T-cell (primary cell): ENCODE measurements at regions not wholly inside any gene's neighbourhood (a gene's known extent, or its start where the extent isn't known, plus 50 kb on each side); places are given as distances from the start of the nearest gene placed in this dataset.
A peak's percentile ranks its signal among the peaks of the same experiment; 100 is the strongest.

Experiments used
- ATAC-seq, 4 experiments: fragments of 200-7000 bp in 3 of 4; fragments of 150-1000 bp in 1 of 4; cut with Tn5 transposase; replicated peaks in 1 of 4; 1 replicate in 3 of 4; 2 replicates in 1 of 4; pipeline ENCODE4 v1.10.0; 2021; ENCODE audit warnings: moderate library complexity in 3 of 4, mild to moderate bottlenecking in 2 of 4, moderate number of reproducible peaks in 1 of 4
- CTCF ChIA-PET, 2 donors: fragments of 300-600 bp; sonication (Branson Sonifier 250); formaldehyde crosslinking; loops; one replicate each; lab custom pipeline; 2022; ENCODE audit warnings: antibody characterized with exemption in 2 of 2; lab: Charles Lee
- POLR2A ChIA-PET, 2 donors: fragments of 300-600 bp; sonication (Branson Sonifier 250); formaldehyde crosslinking; loops; one replicate each; lab custom pipeline; 2022; ENCODE audit warnings: antibody characterized with exemption in 2 of 2; lab: Charles Lee
- DNase-seq, 35 experiments: peaks; one replicate each; pipeline versions ENCODE4 v3.0.0 to v3.0.0-alpha.2; 2013 to 2023
- H3K27ac ChIP-seq: one replicate; pipeline ENCODE4 v1.5.1; 2013; ENCODE audit warnings: low read length
- H3K27me3 ChIP-seq, 2 experiments: replicated peaks in 1 of 2; 1 replicate in 1 of 2; 2 replicates in 1 of 2; pipeline versions ENCODE4 v1.6.1 to v1.7.0; 2013; ENCODE audit warnings: low read length in 1 of 2, mixed read lengths in 1 of 2; ENCODE audit not compliant: control insufficient read depth in 2 of 2, insufficient read depth in 2 of 2; ENCODE audit errors: extremely low read depth in 1 of 2
- H3K36me3 ChIP-seq, 2 donors: 1 replicate in 1 of 2; 2 replicates in 1 of 2; pipeline versions ENCODE4 v1.6.1 to v1.7.0; 2013; ENCODE audit warnings: low read length in 1 of 2; ENCODE audit not compliant: control insufficient read depth in 2 of 2, insufficient read depth in 1 of 2; ENCODE audit errors: extremely low read depth in 1 of 2
- H3K4me1 ChIP-seq, 2 experiments: 1 replicate in 1 of 2; 2 replicates in 1 of 2; pipeline versions ENCODE4 v1.6.1 to v1.7.0; 2013; ENCODE audit warnings: low read length in 2 of 2, mixed read lengths in 1 of 2; ENCODE audit not compliant: insufficient read depth in 2 of 2, control insufficient read depth in 1 of 2; ENCODE audit errors: extremely low read depth in 1 of 2
- H3K4me3 ChIP-seq, 2 donors: 1 replicate in 1 of 2; 2 replicates in 1 of 2; pipeline versions ENCODE4 v1.5.1 to v1.7.0; 2013; ENCODE audit warnings: mild to moderate bottlenecking in 2 of 2, low read length in 1 of 2, moderate library complexity in 1 of 2; ENCODE audit not compliant: control insufficient read depth in 1 of 2; ENCODE audit errors: extremely low read depth in 1 of 2
- H3K9me3 ChIP-seq: 2 replicates; pipeline ENCODE4 v1.7.0; 2013
- H3K27ac Mint-ChIP-seq, 2 donors: one replicate each; pipeline ENCODE4 v1.8.0; 2020 to 2021; ENCODE audit warnings: mild to moderate bottlenecking in 2 of 2, mixed read lengths in 2 of 2
- H3K27me3 Mint-ChIP-seq, 2 donors: one replicate each; pipeline ENCODE4 v1.8.0; 2021 to 2022; ENCODE audit warnings: mixed read lengths in 2 of 2
- H3K36me3 Mint-ChIP-seq: one replicate; pipeline ENCODE4 v1.8.0; 2021; ENCODE audit warnings: mixed read lengths
- H3K4me1 Mint-ChIP-seq, 3 donors: one replicate each; pipeline ENCODE4 v1.8.0; 2020 to 2022; ENCODE audit warnings: mixed read lengths in 3 of 3, mild to moderate bottlenecking in 1 of 3
- H3K4me3 Mint-ChIP-seq, 3 donors: one replicate each; pipeline ENCODE4 v1.8.0; 2020 to 2022; ENCODE audit warnings: mild to moderate bottlenecking in 3 of 3, mixed read lengths in 3 of 3, moderate library complexity in 3 of 3
- H3K9me3 Mint-ChIP-seq, 3 donors: one replicate each; pipeline ENCODE4 v1.8.0; 2020 to 2022; ENCODE audit warnings: mixed read lengths in 3 of 3
- WGBS: methylation state at CpG from one replicate; pipeline ENCODE4 v1.1.5; 2013; ENCODE audit warnings: missing lambda C conversion rate; ENCODE audit not compliant: insufficient coverage; 5-methylcytosine and 5-hydroxymethylcytosine counted together

DNA sequence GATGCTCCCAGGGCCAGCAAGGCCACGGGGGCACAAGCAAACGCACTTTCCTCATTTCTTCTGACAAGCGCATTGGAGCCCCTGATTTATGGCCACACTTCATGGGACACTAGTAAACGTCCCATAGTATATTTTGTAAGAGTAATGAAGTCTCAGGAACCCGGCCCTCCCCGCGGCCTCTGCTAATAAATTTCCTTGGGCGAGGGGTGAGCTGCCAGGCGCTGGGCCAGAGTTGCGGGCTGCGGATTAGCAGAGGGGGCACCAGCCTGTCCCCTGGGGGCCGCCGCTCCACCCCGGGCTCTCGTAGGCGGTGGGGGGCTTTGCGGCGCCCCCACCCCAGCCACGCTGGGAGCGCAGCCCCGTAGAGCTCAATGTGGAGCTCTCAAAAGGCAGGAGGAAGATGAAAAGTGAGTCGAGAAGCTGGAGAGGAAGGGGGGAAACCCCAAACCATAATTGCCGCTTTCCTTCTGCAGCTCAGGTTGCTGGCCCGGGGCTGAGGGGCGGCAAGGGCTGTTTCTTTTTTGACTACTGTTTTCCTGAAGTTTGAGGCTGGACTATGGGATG is 173.6 kb downstream of the CDC5L start:
- peaks cover 0 to 9% of the 10 kb centered on the region in 2 experiments for H3K4me1 ChIP-seq
- no peak overlapping the region for H3K27ac Mint-ChIP-seq
- WGBS: 16% methylated on average over 18 of the region's 25 CpGs
- ChIA-PET CTCF (no interaction called here), POLR2A (no interaction called here)
- no peaks in the 10 kb centered on the region for H3K36me3 Mint-ChIP-seq
- peaks cover 28 to 41% of the 10 kb centered on the region in 2 donors for H3K27me3 Mint-ChIP-seq
- DNase-seq: peak in 1 of 35 experiments; percentile 16
- no peaks in the 10 kb centered on the region for H3K9me3 ChIP-seq
- H3K27ac ChIP-seq: no peak overlapping the region
- peaks cover 6 to 16% (median 6%) of the 10 kb centered on the region in 3 donors for H3K4me1 Mint-ChIP-seq
- peaks cover 0 to 47% of the 10 kb centered on the region in 2 experiments for H3K27me3 ChIP-seq
- ATAC-seq: no peak
- H3K9me3 Mint-ChIP-seq: no peaks in the 10 kb centered on the region
- peak overlapping the region in 1 of 3 donors; percentile 65 for H3K4me3 Mint-ChIP-seq
- peak overlapping the region in 1 of 2 donors; percentile 41 for H3K4me3 ChIP-seq
- no peaks in the 10 kb centered on the region for H3K36me3 ChIP-seq

DNA sequence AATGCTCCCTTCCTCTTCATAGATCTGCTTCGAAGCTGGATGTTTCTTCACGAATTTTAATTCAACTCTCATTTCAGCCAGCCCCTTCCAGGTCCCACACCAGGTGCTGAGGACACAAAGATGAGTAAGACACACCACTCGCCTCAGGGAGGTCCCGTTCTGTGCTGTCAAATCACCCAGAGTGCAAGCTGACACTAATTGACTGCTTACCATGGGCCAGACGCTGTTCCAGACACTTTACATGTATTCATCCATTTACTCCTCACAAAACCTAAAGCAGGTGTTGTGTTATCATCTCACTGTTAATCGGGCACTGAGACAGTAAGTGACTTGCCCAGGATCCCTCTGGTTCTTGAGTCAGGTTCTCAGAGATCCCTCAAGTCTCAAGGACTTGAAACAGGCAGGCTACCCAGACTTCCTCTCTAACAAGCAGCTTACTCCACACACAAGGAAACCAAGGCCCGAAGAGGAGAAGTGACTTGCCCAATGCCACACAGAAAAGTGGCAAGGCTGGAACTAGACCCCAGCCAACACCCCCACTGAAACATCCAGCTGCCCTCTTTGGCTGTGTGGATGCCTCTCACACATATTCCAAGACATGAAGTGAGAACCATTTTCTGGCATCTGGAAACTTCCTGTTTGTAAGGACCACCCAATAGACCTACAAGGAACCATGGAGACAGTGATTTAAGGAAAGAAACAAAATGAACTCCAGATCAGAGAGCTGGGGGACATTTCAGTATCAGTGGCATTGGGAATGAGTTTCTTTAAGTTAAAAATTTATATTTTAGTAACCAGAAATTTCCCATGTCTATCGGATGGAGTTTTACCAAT is 174.5 kb downstream of the CDC5L start:
- ChIA-PET POLR2A (no interaction called here), CTCF (no interaction called here)
- H3K27me3 ChIP-seq: peaks cover 0 to 46% of the 10 kb centered on the region in 2 experiments
- no peak overlapping the region for H3K4me3 ChIP-seq
- Mint-ChIP-seq H3K4me1 (peaks cover 6 to 16% (median 6%) of the 10 kb centered on the region in 3 donors), H3K27me3 (peaks cover 33 to 41% of the 10 kb centered on the region in 2 donors), H3K36me3 (no peaks in the 10 kb centered on the region), H3K9me3 (no peaks in the 10 kb centered on the region), H3K4me3 (peak overlapping the region in 1 of 3 donors; percentile 65), H3K27ac (no peak overlapping the region)
- WGBS: 51% methylated on average over 6 of the region's 8 CpGs
- ATAC-seq (no peak), DNase-seq (no peak)
- H3K36me3 ChIP-seq: no peaks in the 10 kb centered on the region
- H3K4me1 ChIP-seq: peaks cover 0 to 9% of the 10 kb centered on the region in 2 experiments
- H3K9me3 ChIP-seq: no peaks in the 10 kb centered on the region
- H3K27ac ChIP-seq: no peak overlapping the region

DNA sequence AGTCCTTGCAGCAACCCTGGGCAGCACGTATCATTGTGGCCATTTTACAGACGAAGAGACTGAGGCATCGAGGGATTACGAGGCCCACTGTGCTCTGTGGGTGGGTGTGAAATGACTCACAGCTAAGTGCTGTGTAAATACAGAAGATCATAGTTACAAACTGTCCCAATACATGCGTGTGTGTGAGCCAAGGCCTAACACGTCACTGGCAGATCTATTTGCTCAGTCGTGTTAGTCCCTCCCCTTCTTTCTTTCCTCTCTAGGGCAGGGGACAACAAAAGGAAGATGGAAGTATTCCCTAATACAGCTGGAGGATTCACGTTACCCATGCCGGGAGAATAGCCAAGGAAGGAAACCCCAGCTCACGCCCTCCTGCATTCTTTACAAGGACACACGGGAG is 175.9 kb downstream of the CDC5L start:
- no peaks in the 10 kb centered on the region for H3K9me3 Mint-ChIP-seq
- no peaks in the 10 kb centered on the region for H3K36me3 Mint-ChIP-seq
- DNase-seq: no peak
- ATAC-seq: no peak
- ChIA-PET CTCF (no interaction called here), POLR2A (no interaction called here)
- Histone ChIP-seq H3K4me3 (no peak overlapping the region), H3K9me3 (no peaks in the 10 kb centered on the region), H3K27me3 (peaks cover 0 to 38% of the 10 kb centered on the region in 2 experiments), H3K4me1 (peaks cover 0 to 9% of the 10 kb centered on the region in 2 experiments), H3K27ac (no peak overlapping the region), H3K36me3 (no peaks in the 10 kb centered on the region)
- WGBS: 75% methylated on average over 5 of the region's 11 CpGs
- no peak overlapping the region for H3K4me3 Mint-ChIP-seq
- H3K27ac Mint-ChIP-seq: no peak overlapping the region
- peaks cover 30 to 38% of the 10 kb centered on the region in 2 donors for H3K27me3 Mint-ChIP-seq
- H3K4me1 Mint-ChIP-seq: peaks cover 6 to 16% (median 6%) of the 10 kb centered on the region in 3 donors

DNA sequence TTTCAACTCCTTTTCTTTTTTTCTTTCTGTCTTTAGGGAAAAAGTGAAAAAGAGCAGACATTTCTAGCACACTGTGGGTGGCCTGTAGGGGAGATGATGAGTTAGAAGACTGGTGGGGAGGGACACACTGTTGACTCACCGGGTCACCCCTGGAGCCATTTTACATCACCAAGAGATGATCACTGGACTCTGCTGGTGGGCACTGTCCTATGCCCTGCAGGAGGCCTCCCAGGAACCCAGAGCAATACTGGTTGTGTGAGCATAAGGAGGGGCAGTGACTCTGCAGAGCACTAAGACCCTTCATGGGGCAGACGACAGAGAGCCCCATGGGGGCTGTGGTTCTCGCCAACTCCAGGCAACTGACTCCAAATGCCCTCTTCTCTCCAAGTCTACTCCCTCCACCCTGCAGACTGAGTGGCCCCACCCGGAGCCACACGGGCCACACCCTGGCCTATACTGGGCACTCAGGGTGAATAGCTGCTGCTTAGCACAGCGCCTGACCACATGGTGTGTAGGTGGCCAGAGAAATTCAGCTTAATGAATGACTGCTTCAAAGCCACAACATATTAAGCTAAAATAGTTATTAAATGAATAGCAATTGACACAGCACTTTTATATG is 177.5 kb downstream of the CDC5L start:
- H3K9me3 Mint-ChIP-seq: no peaks in the 10 kb centered on the region
- peaks cover 0 to 29% of the 10 kb centered on the region in 2 experiments for H3K27me3 ChIP-seq
- DNase-seq (no peak), ATAC-seq (no peak)
- no peak overlapping the region for H3K4me3 ChIP-seq
- no peaks in the 10 kb centered on the region for H3K36me3 ChIP-seq
- no peaks in the 10 kb centered on the region for H3K36me3 Mint-ChIP-seq
- H3K27ac ChIP-seq: no peak overlapping the region
- CTCF ChIA-PET: interaction anchor here in 1 of 2 donors (0.6 kb wide), 1 partner anchor 1473 kb away, joined by 3 read pairs; no protein-coding TSS in a partner anchor
- peaks cover 6 to 16% (median 6%) of the 10 kb centered on the region in 3 donors for H3K4me1 Mint-ChIP-seq
- no peak overlapping the region for H3K27ac Mint-ChIP-seq
- POLR2A ChIA-PET: no interaction called here
- H3K4me1 ChIP-seq: peaks cover 0 to 9% of the 10 kb centered on the region in 2 experiments
- H3K9me3 ChIP-seq: no peaks in the 10 kb centered on the region
- H3K4me3 Mint-ChIP-seq: no peak overlapping the region
- 100% methylated on average over 3 of the region's 6 CpGs for WGBS
- peaks cover 19 to 24% of the 10 kb centered on the region in 2 donors for H3K27me3 Mint-ChIP-seq

DNA sequence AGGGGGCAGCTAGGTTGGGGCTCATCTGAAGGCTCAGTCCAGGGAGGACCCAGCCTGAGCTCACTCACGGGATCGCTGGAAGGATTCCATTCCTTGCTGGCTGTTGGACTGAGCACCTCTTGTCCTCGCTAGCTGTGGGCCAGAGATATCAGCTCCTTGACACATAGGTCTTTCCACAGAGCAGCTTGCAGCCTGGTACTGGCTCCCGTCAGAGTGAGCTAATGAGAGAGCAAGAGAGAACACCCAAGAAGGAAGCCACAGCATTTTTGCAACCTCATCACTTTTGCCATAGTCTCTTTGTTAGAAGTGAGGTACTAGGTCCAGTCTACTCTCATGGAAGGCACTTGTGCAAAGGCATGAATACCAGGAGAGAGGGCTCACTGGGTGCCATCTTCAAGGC is 179.9 kb downstream of the CDC5L start:
- H3K27ac ChIP-seq: no peak overlapping the region

DNA sequence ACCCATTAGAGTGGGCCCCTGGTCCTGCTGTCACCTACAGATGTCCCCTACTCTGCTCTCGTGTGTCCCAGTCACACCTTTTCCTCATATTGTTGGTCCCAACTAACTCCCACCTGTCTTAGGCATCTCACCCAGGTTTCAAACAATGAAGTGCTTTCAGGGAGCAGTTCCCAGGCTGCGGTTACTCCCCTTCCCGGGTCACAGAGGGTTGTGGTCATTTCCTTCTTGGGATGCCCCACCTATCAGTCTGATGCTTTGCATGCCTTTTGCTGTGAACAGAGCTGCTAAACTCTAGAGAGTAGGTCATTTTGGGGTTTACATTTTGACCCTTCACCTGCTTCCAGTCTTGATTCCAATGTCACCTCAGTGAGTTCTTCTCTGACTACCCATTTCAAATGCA is 181.6 kb downstream of the CDC5L start:
- peaks cover 9% of the 10 kb centered on the region in 2 donors for H3K27me3 Mint-ChIP-seq
- H3K36me3 Mint-ChIP-seq: no peaks in the 10 kb centered on the region
- H3K4me1 Mint-ChIP-seq: no peaks in the 10 kb centered on the region
- 67% methylated on average over 1 of the region's 3 CpGs for WGBS
- peaks cover 0 to 15% of the 10 kb centered on the region in 2 experiments for H3K27me3 ChIP-seq
- DNase-seq (no peak), ATAC-seq (no peak)
- H3K4me1 ChIP-seq: no peaks in the 10 kb centered on the region
- no peak overlapping the region for H3K27ac Mint-ChIP-seq
- ChIA-PET POLR2A (no interaction called here), CTCF (no interaction called here)
- H3K4me3 ChIP-seq: no peak overlapping the region
- no peak overlapping the region for H3K4me3 Mint-ChIP-seq
- no peaks in the 10 kb centered on the region for H3K9me3 ChIP-seq
- H3K27ac ChIP-seq: no peak overlapping the region
- no peaks in the 10 kb centered on the region for H3K36me3 ChIP-seq
- no peaks in the 10 kb centered on the region for H3K9me3 Mint-ChIP-seq

More for the DNA sequence above, 179.9 kb downstream of the CDC5L start:
- H3K9me3 ChIP-seq: no peaks in the 10 kb centered on the region
- Mint-ChIP-seq H3K27me3 (peaks cover 15 to 16% of the 10 kb centered on the region in 2 donors), H3K4me3 (no peak overlapping the region), H3K4me1 (no peaks in the 10 kb centered on the region), H3K9me3 (no peaks in the 10 kb centered on the region), H3K27ac (no peak overlapping the region), H3K36me3 (no peaks in the 10 kb centered on the region)
- 64% methylated on average over 4 of the region's 4 CpGs for WGBS
- ChIA-PET CTCF (no interaction called here), POLR2A (no interaction called here)
- H3K27me3 ChIP-seq: peaks cover 0 to 19% of the 10 kb centered on the region in 2 experiments
- ATAC-seq (no peak), DNase-seq (no peak)
- no peaks in the 10 kb centered on the region for H3K4me1 ChIP-seq
- H3K36me3 ChIP-seq: no peaks in the 10 kb centered on the region
- no peak overlapping the region for H3K4me3 ChIP-seq
